Endothelial cell of umbilical vein (primary cell): ENCODE measurements at regions not wholly inside any gene's neighbourhood (a gene's known extent, or its start where the extent isn't known, plus 50 kb on each side); places are given as distances from the start of the nearest gene placed in this dataset.

Source experiments
- BruUV-seq: library from RNA; stranded (reverse); fragments of 400-500 nt; replicated peaks from 2 replicates; lab custom pipeline; 2021; lab: Mats Ljungman, UMichigan
- CTCF ChIA-PET: fragments of 300-600, 350-600 bp; sonication (Branson Sonifier 250); formaldehyde crosslinking; loops from one replicate; lab custom pipeline; 2021; ENCODE audit warnings: antibody characterized with exemption, inconsistent platforms; lab: Charles Lee
- POLR2A ChIA-PET: fragments of 300-600, 350-600 bp; sonication (Branson Sonifier 250); formaldehyde crosslinking; loops from one replicate; lab custom pipeline; 2021; ENCODE audit warnings: antibody characterized with exemption, inconsistent platforms; lab: Charles Lee
- DNase-seq: peaks from one replicate; pipeline ENCODE4 v3.0.0-alpha.2; 2011; ENCODE audit warnings: low read depth, low spot score
- FAIRE-seq: peaks from 2 replicates; lab custom pipeline; 2011; peaks lifted over from hg19 to GRCh38; lab: Jason Lieb, UNC
- H2AFZ ChIP-seq: 2 replicates; pipeline ENCODE4 v1.6.0; 2012; ENCODE audit warnings: low read depth, low read length, control low read depth, inconsistent platforms
- H3K27ac ChIP-seq: 2 replicates; pipeline ENCODE4 v1.5.1; 2011; ENCODE audit warnings: low read depth, mild to moderate bottlenecking, control low read depth, low read length, moderate library complexity; ENCODE audit not compliant: insufficient read depth
- H3K27me3 ChIP-seq, 2 experiments: 2 replicates each; pipeline versions ENCODE4 v1.6.0 to v1.6.1; 2011; ENCODE audit warnings: low read length in 2 of 2, mixed read lengths in 1 of 2; ENCODE audit not compliant: control insufficient read depth in 2 of 2, insufficient read depth in 2 of 2
- H3K36me3 ChIP-seq, 2 experiments: 2 replicates in 1 of 2; 3 replicates in 1 of 2; pipeline ENCODE4 v1.5.1; 2011; ENCODE audit warnings: low read length in 2 of 2, mild to moderate bottlenecking in 1 of 2, moderate library complexity in 1 of 2; ENCODE audit not compliant: control insufficient read depth in 2 of 2, insufficient read depth in 2 of 2; ENCODE audit errors: extremely low read depth in 1 of 2
- H3K4me1 ChIP-seq: 3 replicates; pipeline ENCODE4 v1.5.1; 2011; ENCODE audit warnings: mild to moderate bottlenecking, low read length; ENCODE audit not compliant: control insufficient read depth, insufficient read depth; ENCODE audit errors: extremely low read depth
- H3K4me2 ChIP-seq: 2 replicates; pipeline ENCODE4 v1.6.1; 2011; ENCODE audit warnings: low read length, control low read depth, mixed read lengths; ENCODE audit not compliant: insufficient read depth
- H3K4me3 ChIP-seq, 3 experiments: fragments of 200-600 bp in 1 of 3; sonication (generic), shearing (Covaris generic) in 1 of 3; replicated peaks in 1 of 3; 2 replicates each; pipeline ENCODE4 v1.5.1; 2011 to 2016; ENCODE audit warnings: control low read depth in 3 of 3, low read length in 3 of 3, mild to moderate bottlenecking in 2 of 3, inconsistent platforms in 1 of 3, low read depth in 1 of 3, moderate library complexity in 1 of 3; ENCODE audit not compliant: insufficient read depth in 1 of 3
- H3K79me2 ChIP-seq: 2 replicates; pipeline ENCODE4 v1.6.0; 2012; ENCODE audit warnings: low read length, inconsistent platforms; ENCODE audit not compliant: control insufficient read depth, insufficient read depth
- H3K9ac ChIP-seq: replicated peaks from 2 replicates; pipeline ENCODE3; 2011; ENCODE audit warnings: low read length, control low read depth; ENCODE audit not compliant: insufficient read depth; ENCODE audit errors: extremely low read depth
- H3K9me1 ChIP-seq: replicated peaks from 3 replicates; pipeline ENCODE4 v1.6.0; 2011; ENCODE audit warnings: mild to moderate bottlenecking, low read length; ENCODE audit not compliant: control insufficient read depth, insufficient read depth; ENCODE audit errors: extremely low read depth
- H3K9me3 ChIP-seq: replicated peaks from 2 replicates; pipeline ENCODE4 v1.5.1; 2012; ENCODE audit warnings: low read length, inconsistent platforms; ENCODE audit not compliant: control insufficient read depth, insufficient read depth
- H4K20me1 ChIP-seq: replicated peaks from 2 replicates; pipeline ENCODE3; 2011; ENCODE audit warnings: mild to moderate bottlenecking, low read length; ENCODE audit not compliant: control insufficient read depth, insufficient read depth; ENCODE audit errors: extremely low read depth
- CTCF ChIP-seq, 2 donors: IDR thresholded peaks; 1 replicate in 1 of 2; 2 replicates in 1 of 2; pipeline ENCODE4 v1.5.1; 2011; ENCODE audit warnings: low read length in 2 of 2, mild to moderate bottlenecking in 2 of 2, moderate library complexity in 2 of 2, control low read depth in 1 of 2, inconsistent platforms in 1 of 2, low read depth in 1 of 2; ENCODE audit not compliant: insufficient read depth in 1 of 2; ENCODE audit errors: extremely low read depth in 1 of 2
- EZH2 ChIP-seq: IDR thresholded peaks from 2 replicates; pipeline ENCODE4 v1.6.1; 2012; ENCODE audit warnings: borderline replicate concordance, low read depth, mild to moderate bottlenecking, moderate library complexity, low read length, inconsistent platforms; ENCODE audit not compliant: severe bottlenecking
- FOS ChIP-seq: IDR thresholded peaks from 2 replicates; pipeline ENCODE4 v1.6.1; 2011; ENCODE audit warnings: mild to moderate bottlenecking, low read length, moderate library complexity, borderline replicate concordance; ENCODE audit not compliant: insufficient read depth
- GATA2 ChIP-seq: IDR thresholded peaks from 2 replicates; pipeline ENCODE4 v1.7.0; 2011; ENCODE audit warnings: low read depth, mild to moderate bottlenecking, moderate library complexity, mixed read lengths, low read length; ENCODE audit not compliant: insufficient read length, insufficient read depth
- JUN ChIP-seq: IDR thresholded peaks from 2 replicates; pipeline ENCODE4 v1.6.1; 2011; ENCODE audit warnings: borderline replicate concordance, low read depth; ENCODE audit not compliant: insufficient read length, insufficient read depth
- MAX ChIP-seq: IDR thresholded peaks from 2 replicates; pipeline ENCODE4 v1.6.1; 2011; ENCODE audit not compliant: insufficient read depth, insufficient read length
- MYC ChIP-seq: IDR thresholded peaks from one replicate; pipeline ENCODE4 v1.6.1; 2011; ENCODE audit warnings: mild to moderate bottlenecking, low read depth, low read length
- POLR2A ChIP-seq: IDR thresholded peaks from 2 replicates; pipeline ENCODE4 v1.6.1; 2012; ENCODE audit warnings: low read depth, mild to moderate bottlenecking, control low read depth, low read length
- POLR2AphosphoS5 ChIP-seq: IDR thresholded peaks from 2 replicates; pipeline ENCODE4 v1.6.1; 2012; ENCODE audit warnings: low read depth, mild to moderate bottlenecking, control low read depth, low read length, moderate library complexity; ENCODE audit not compliant: insufficient read depth
- dilution Hi-C: fragments of 300-500 bp; cut with MboI; formaldehyde crosslinking; loops from one replicate; pipeline ENCODE4 v1.15.0; 2019; ENCODE audit warnings: low sequenced_read_pairs; ENCODE audit not compliant: extremely low pct_ligation_motif_present
- intact Hi-C: fragments of 100-400 bp; cut with micrococcal nuclease; formaldehyde crosslinking; loops from one replicate; pipeline ENCODE4 v1.10.0; 2022

GRCh38 chr6:140002396-140003022 lies 628.1 kb upstream of the CITED2 start:
- no peaks in the 10 kb centered on the region for H3K79me2 ChIP-seq
- FAIRE-seq (no peak), DNase-seq (no peak)
- H3K9me3 ChIP-seq, result no peaks in the 10 kb centered on the region
- intact Hi-C loops (no loop called here), dilution Hi-C loops (no loop called here)
- CTCF ChIA-PET, result no interaction called here
- H3K4me1 ChIP-seq, result no peaks in the 10 kb centered on the region
- no peak overlapping the region for H3K27ac ChIP-seq
- no TSS peak for BruUV-seq
- H3K9me1 ChIP-seq, result no peaks in the 10 kb centered on the region
- POLR2A ChIA-PET, result no interaction called here
- H3K27me3 ChIP-seq, result no peaks in the 10 kb centered on the region
- no peak overlapping the region for H3K4me3 ChIP-seq
- H3K36me3 ChIP-seq, result no peaks in the 10 kb centered on the region
- no peak overlapping the region for H3K4me2 ChIP-seq
- H3K9ac ChIP-seq, result no peak overlapping the region
- no peaks in the 10 kb centered on the region for H4K20me1 ChIP-seq
- no peak overlapping the region for H2AFZ ChIP-seq
- TF ChIP-seq FOS (no peak), POLR2AphosphoS5 (no peak), MAX (no peak), MYC (no peak), CTCF (IDR thresholded peaks at IDR 0.05; ENCODE audit: extremely low read depth in 1 of 2, insufficient read depth in 1 of 2, low read depth in 1 of 2, low read length in 2 of 2) (no peak), EZH2 (no peak), GATA2 (no peak), JUN (no peak), POLR2A (no peak)
